CD4-positive, alpha-beta T cell treated with Interferon gamma for 1 hour (primary cell): ENCODE measurements at regions not wholly inside any gene's neighbourhood (a gene's known extent, or its start where the extent isn't known, plus 50 kb on each side); places are given as distances from the start of the nearest gene placed in this dataset.
"Not testable (repeated sequence)": the region's sequence is repeated elsewhere in the genome, so short reads cannot be mapped to it uniquely, and the experiment has no call there.

ENCODE experiments used
- DNase-seq: peaks from one replicate; pipeline ENCODE4 v3.0.0-alpha.2; 2020

DNA sequence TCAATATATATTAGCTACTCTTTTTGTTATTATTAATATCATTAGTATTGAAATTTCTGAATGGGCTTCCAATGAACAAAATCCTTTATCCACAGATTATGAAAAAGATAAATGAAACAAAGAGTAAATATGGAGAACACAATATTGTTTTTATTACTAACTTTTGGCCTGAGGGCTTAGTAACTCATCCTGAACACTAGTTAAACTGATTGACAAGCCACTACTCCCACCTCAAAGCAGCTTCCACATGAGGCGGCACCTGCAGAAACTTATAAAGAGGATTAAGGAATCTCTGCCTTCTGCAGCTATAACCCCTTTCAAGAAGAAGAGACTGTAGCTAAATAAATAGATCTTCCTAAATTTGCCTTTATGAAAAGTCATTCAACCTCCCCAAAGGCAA is 187.6 kb upstream of the ALG10 start:
- DNase-seq: no peak

GRCh38 chr12:33876618-33877017 is 145.7 kb upstream of the ALG10 start:
- no peak for DNase-seq

DNA sequence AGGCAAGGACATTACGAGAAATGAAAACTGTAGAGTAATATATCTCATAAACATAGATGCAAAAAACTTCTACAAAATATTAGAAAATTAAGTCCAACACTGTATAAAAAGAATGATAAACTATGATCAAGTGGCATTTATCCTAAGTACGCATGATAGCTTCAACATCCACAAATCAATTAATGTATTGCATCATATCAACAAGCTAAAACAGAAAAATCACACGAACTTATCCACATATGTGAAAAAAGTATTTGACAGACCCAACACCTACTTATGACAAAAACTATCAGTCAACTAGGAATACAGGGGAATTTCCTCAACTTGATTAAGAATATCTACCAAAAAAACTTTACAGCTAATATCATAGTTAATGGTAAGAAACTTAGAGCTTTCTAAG is 129.9 kb upstream of the ALG10 start:
- no peak for DNase-seq

GRCh38 chr12:33920460-33920859 is 101.8 kb upstream of the ALG10 start:
- not testable (repeated sequence) for DNase-seq

- no peak for DNase-seq
Measured at GRCh38 chr12:33926095-33926494, 96.2 kb upstream of the ALG10 start.

- DNase-seq: not testable (repeated sequence)
Measured at GRCh38 chr12:33937669-33938068, 84.6 kb upstream of the ALG10 start.

DNA sequence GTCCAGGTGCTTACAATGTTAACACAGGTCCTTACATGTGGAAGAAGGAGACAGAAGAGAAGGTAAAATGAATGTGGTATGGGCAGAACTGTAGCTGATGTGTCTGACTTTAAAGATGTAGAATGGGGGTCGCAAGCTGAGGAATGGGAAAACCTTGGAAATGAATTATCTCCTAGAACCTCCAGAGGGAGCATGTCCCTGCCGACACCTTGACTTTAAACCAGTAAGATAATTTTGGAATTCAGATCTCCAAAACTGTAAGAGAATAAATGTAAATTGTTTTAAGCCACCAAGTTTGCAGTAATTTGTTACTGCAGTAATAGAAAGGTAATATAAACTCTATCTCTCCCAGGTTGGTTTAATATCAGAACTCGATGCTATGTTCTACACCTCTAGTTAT is 80.1 kb upstream of the ALG10 start:
- DNase-seq: no peak

DNA sequence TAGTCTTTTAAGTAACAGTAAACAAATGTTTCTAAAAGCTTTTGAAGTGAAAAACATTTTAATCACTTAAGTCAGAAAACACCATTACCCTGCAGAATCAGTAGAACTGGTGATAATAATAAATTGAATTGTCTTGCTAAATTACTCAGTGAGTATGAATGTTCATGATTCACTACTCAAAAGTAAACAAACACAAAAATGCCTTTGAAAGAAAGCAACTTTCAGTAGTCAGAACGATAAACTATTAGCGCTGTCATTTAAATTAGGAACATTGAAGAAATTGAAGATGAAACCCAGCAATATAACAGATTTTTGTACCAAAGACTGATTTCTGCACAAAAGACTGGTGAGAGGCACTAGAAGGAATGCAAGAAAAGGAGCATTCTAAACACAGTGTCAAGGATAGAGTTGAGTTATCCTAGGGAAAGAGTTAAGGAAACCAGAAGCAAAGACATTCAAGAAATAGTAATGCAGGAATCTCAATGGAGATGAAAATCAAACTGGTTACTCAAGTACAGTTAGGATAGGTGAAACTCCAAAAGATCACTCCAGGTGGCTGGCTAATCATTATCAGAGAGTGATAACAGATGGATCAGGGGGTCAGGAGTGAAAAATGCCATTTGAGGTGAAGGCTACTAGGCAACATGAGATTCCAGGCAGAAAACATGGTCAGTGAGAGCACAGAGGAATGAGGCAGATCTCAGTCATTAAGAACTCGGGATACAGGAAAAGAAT is 77.4 kb upstream of the ALG10 start:
- DNase-seq: no peak

DNA sequence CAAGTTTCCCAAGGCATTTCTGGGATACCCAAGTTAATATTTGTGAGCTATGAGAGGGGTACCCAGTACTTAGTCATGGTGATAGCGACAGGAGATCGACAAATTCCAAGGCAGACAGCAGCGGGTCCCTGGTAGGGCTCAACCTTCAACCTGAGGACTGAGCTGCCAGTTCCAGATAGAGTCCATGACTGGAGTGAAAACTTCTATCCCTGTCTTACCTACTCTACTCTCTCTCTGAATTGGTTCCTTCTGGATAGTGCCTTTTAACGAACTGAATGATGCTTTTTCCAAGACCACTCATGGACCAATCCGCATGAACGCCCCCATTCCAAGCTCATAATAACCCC is 76.9 kb upstream of the ALG10 start:
- no peak for DNase-seq

- not testable (repeated sequence) for DNase-seq
Measured at GRCh38 chr12:33966219-33966618, 56.1 kb upstream of the ALG10 start.

- no peak for DNase-seq
Measured at GRCh38 chr12:33967760-33968159, 54.5 kb upstream of the ALG10 start.
